Karpas-422 (cell line): ENCODE measurements at regions not wholly inside any gene's neighbourhood (a gene's known extent, or its start where the extent isn't known, plus 50 kb on each side); places are given as distances from the start of the nearest gene placed in this dataset.

Source experiments
- DNase-seq: peaks from one replicate; pipeline ENCODE4 v3.0.0-alpha.2; 2015
- H2AFZ ChIP-seq: fragments of 200-600 bp; sonication (generic); 2 replicates; pipeline ENCODE4 v1.6.1; 2014; ENCODE audit warnings: antibody characterized with exemption, low read length, mixed read lengths
- H3K27ac ChIP-seq: fragments of 200-600 bp; sonication (generic); 2 replicates; pipeline ENCODE4 v1.5.1; 2014; ENCODE audit warnings: mild to moderate bottlenecking, low read length, moderate library complexity
- H3K27me3 ChIP-seq: fragments of 200-600 bp; sonication (generic); 2 replicates; pipeline ENCODE4 v1.6.1; 2014; ENCODE audit warnings: low read length, mixed read lengths
- H3K36me3 ChIP-seq: fragments of 200-600 bp; sonication (generic); 2 replicates; pipeline ENCODE4 v1.6.1; 2014; ENCODE audit warnings: low read length, mixed read lengths; ENCODE audit not compliant: insufficient read depth
- H3K4me1 ChIP-seq: fragments of 200-600 bp; sonication (generic); 2 replicates; pipeline ENCODE4 v1.6.1; 2014; ENCODE audit warnings: mild to moderate bottlenecking, low read length, mixed read lengths
- H3K4me2 ChIP-seq: fragments of 200-600 bp; sonication (generic); 2 replicates; pipeline ENCODE4 v1.6.1; 2014; ENCODE audit warnings: low read length, low read depth, mild to moderate bottlenecking; ENCODE audit not compliant: poor library complexity, severe bottlenecking
- H3K4me3 ChIP-seq: fragments of 200-600 bp; sonication (generic); 2 replicates; pipeline ENCODE4 v1.5.1; 2014; ENCODE audit warnings: mild to moderate bottlenecking, antibody characterized with exemption, low read length, mixed read lengths
- H3K79me2 ChIP-seq: fragments of 200-600 bp; sonication (generic); 2 replicates; pipeline ENCODE4 v1.6.1; 2014; ENCODE audit warnings: mild to moderate bottlenecking, low read length, mixed read lengths
- H3K9ac ChIP-seq: fragments of 200-600 bp; sonication (generic); 2 replicates; pipeline ENCODE4 v1.6.0; 2014; ENCODE audit warnings: low read length
- H3K9me2 ChIP-seq: fragments of 200-600 bp; sonication (generic), shearing (Covaris generic); replicated peaks from 2 replicates; pipeline ENCODE4 v1.6.0; 2014; ENCODE audit warnings: mild to moderate bottlenecking, low read length, moderate library complexity; ENCODE audit not compliant: insufficient read depth
- H3K9me3 ChIP-seq: fragments of 300-700, 200-600 bp; sonication (generic); 2 replicates; pipeline ENCODE4 v1.6.1; 2014; ENCODE audit warnings: low read length, mixed read lengths
- H4K20me1 ChIP-seq: fragments of 200-600 bp; sonication (generic); 2 replicates; pipeline ENCODE4 v1.6.1; 2014; ENCODE audit warnings: mild to moderate bottlenecking, antibody characterized with exemption, low read length, low read depth; ENCODE audit not compliant: insufficient read depth

DNA sequence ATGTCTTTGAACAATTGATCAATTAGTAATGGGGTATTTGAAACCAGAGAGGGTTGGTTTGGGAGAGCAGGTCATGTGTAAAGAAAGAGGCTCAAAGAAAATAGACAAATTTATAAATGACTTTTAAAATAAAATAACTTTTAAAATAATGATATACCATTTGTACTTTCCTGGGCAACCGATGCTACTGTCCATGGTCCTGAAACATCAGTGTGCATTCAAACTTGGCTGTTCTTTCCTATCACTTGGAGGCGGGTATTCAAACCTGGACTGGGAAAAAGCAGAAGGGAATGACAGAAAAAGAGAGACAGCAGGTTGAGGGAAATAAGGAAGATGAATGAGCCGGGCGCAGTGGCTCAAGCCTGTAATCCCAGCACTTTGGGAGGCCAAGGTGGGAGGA is 1446.4 kb upstream of the WWC1 start:
- no peaks in the 10 kb centered on the region for H3K27me3 ChIP-seq

DNA sequence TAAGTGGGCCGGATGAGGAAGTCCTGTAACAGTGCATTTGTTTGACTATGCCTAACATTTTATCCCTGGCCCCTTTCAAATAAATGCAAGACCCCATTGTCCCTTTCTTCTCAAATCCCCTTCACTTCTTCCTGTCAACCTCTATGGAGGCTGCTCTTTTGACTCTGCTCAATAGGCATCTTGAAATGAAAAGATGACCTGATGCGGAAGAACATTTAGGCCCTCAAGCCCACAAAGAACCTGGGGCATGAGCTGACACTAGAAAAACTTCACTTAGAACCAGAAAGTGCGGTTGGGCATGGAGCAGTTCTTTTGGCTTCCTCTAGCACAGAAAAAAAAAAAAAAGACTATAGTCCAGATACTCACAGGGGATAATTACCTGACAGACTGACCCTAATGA is 1434.7 kb upstream of the WWC1 start:
- Histone ChIP-seq H3K27ac (no peak overlapping the region), H3K9ac (no peak overlapping the region), H3K9me2 (no peaks in the 10 kb centered on the region), H3K4me1 (no peaks in the 10 kb centered on the region), H4K20me1 (no peaks in the 10 kb centered on the region), H2AFZ (no peak overlapping the region), H3K9me3 (peaks cover 18% of the 10 kb centered on the region), H3K36me3 (no peaks in the 10 kb centered on the region), H3K4me2 (no peak overlapping the region), H3K79me2 (no peaks in the 10 kb centered on the region), H3K27me3 (no peaks in the 10 kb centered on the region), H3K4me3 (no peak overlapping the region)
- no peak for DNase-seq

More for the DNA sequence above, 1446.4 kb upstream of the WWC1 start:
- H4K20me1 ChIP-seq: no peaks in the 10 kb centered on the region
- H3K79me2 ChIP-seq: no peaks in the 10 kb centered on the region
- H3K4me1 ChIP-seq: no peaks in the 10 kb centered on the region
- no peak overlapping the region for H2AFZ ChIP-seq
- no peak overlapping the region for H3K9ac ChIP-seq
- H3K27ac ChIP-seq: no peak overlapping the region
- no peaks in the 10 kb centered on the region for H3K9me2 ChIP-seq
- H3K36me3 ChIP-seq: no peaks in the 10 kb centered on the region
- H3K4me2 ChIP-seq: no peak overlapping the region
- H3K4me3 ChIP-seq: no peak overlapping the region
- peaks cover 35% of the 10 kb centered on the region for H3K9me3 ChIP-seq
- DNase-seq: no peak

DNA sequence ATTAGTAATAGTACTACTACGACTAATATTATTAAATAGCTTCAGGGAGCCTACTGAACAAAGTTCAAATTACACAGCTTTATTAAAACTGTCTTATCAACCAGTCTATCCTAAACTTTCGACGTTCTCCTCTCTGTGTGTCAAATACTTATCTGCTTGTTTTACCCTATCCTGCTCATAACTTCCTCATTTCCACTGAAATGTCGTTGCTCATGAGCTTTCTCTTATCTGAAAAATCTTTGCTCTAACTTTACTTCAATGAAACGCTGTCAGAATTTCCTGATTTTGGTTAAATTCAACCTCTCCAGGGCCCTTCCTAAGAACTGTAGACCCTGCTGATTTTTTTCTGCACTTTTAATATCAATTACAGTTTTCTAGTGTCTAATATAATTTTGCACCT is 1431.0 kb upstream of the WWC1 start:
- no peaks in the 10 kb centered on the region for H3K4me1 ChIP-seq
- no peak for DNase-seq
- no peaks in the 10 kb centered on the region for H3K79me2 ChIP-seq
- H3K27me3 ChIP-seq: no peaks in the 10 kb centered on the region
- no peak overlapping the region for H3K4me2 ChIP-seq
- H2AFZ ChIP-seq: no peak overlapping the region
- H3K9me2 ChIP-seq: no peaks in the 10 kb centered on the region
- H3K4me3 ChIP-seq: no peak overlapping the region
- H3K9me3 ChIP-seq: peaks cover 33% of the 10 kb centered on the region
- H4K20me1 ChIP-seq: no peaks in the 10 kb centered on the region
- H3K9ac ChIP-seq: no peak overlapping the region
- no peaks in the 10 kb centered on the region for H3K36me3 ChIP-seq
- H3K27ac ChIP-seq: no peak overlapping the region

DNA sequence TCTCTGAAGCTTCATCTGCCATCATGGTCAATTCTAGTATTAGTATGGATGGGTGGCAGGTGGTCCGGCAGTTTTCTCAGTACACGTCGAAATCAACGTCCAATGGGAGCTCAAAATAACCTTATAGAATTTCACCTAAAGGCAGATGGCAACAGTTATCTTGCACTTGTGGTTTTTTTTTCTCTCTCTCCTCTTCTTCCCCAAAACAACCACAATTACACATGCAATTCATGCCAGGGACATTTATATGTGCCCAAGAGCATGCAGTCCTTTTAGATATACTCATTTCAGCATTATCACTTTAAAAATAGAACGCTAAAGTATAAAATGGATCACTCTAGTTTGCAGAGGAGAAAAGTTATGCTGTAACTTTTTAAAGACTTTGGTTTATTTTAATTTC is 1428.9 kb upstream of the WWC1 start:
- no peak overlapping the region for H3K27ac ChIP-seq
- no peaks in the 10 kb centered on the region for H4K20me1 ChIP-seq
- H3K4me2 ChIP-seq: no peak overlapping the region
- H3K4me1 ChIP-seq: no peaks in the 10 kb centered on the region
- H3K36me3 ChIP-seq: no peaks in the 10 kb centered on the region
- no peak overlapping the region for H3K4me3 ChIP-seq
- no peaks in the 10 kb centered on the region for H3K9me2 ChIP-seq
- no peak overlapping the region for H2AFZ ChIP-seq
- peaks cover 33% of the 10 kb centered on the region for H3K9me3 ChIP-seq
- no peak overlapping the region for H3K9ac ChIP-seq
- H3K27me3 ChIP-seq: no peaks in the 10 kb centered on the region
- DNase-seq: no peak
- H3K79me2 ChIP-seq: no peaks in the 10 kb centered on the region

DNA sequence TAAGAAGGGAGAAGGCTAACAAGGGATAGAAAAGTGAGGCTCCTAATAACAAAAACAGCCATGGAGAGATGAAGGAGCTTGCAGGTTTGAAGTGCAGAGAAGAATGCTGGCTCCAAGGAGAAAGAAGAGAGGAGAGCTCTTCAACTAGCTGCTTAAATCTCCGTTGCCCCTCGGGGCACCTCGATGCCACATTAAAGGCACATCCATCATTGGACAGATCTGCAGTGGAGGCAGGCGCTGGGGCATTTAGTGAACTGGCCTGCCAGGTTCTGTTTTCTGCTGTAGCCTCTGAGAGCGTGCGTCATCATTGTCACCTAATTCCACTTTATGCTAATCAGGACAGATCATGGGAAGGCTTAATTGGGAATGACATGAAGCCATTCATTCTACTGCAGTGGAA is 1426.2 kb upstream of the WWC1 start:
- Histone ChIP-seq H3K27ac (no peak overlapping the region), H3K27me3 (no peaks in the 10 kb centered on the region), H3K4me1 (no peaks in the 10 kb centered on the region), H3K9ac (no peak overlapping the region), H2AFZ (no peak overlapping the region), H4K20me1 (no peaks in the 10 kb centered on the region), H3K36me3 (no peaks in the 10 kb centered on the region), H3K4me3 (no peak overlapping the region), H3K9me2 (no peaks in the 10 kb centered on the region), H3K4me2 (no peak overlapping the region), H3K79me2 (no peaks in the 10 kb centered on the region), H3K9me3 (peaks cover 28% of the 10 kb centered on the region)
- no peak for DNase-seq

DNA sequence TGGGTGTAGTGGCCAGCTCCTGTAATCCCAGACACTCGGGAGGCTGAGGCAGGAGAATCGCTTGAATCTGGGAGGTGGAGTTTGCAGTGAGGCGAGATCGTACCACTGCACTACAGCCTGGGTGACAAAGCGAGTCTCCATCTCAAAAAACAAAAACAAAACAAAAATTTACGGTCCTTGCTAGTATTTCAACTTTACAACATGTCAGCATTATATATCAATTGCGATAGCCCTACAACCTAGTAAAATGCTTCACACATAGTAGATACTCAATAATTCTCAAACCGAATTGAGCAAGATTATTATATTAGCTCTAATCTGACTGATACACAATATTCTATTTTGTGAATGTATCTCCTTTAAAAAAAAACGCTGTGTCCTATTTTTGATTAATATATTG is 1411.0 kb upstream of the WWC1 start:
- Histone ChIP-seq H3K4me3 (no peak overlapping the region), H3K9ac (no peak overlapping the region), H3K36me3 (no peaks in the 10 kb centered on the region)

DNA sequence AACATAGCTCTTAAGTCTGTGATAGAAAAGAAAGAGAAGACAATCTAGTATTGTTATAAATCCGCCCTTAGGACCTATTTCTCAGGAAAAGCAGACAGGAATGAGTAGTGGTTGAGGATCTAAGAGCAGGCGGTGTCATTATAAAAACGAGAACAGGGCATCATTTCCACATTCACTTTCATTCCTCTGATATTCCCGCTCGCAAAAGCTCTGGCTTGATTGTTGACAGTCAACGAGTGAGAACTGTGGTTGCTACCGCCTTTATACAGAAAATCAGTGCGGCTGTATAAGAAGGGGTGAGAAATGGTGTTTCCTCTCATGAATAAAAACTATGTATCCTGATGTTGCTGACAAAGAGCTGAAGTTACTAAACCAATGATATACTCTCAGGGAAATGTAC is 1409.6 kb upstream of the WWC1 start:
- no peaks in the 10 kb centered on the region; the same call in 1 of the 2 replicates for H3K9me3 ChIP-seq
- H3K4me1 ChIP-seq: no peaks in the 10 kb centered on the region
- no peak overlapping the region for H3K9ac ChIP-seq
- H3K27me3 ChIP-seq: no peaks in the 10 kb centered on the region
- H3K79me2 ChIP-seq: no peaks in the 10 kb centered on the region
- no peak for DNase-seq
- H3K27ac ChIP-seq: no peak overlapping the region
- no peaks in the 10 kb centered on the region for H3K36me3 ChIP-seq
- no peak overlapping the region for H2AFZ ChIP-seq
- no peak overlapping the region for H3K4me2 ChIP-seq
- no peaks in the 10 kb centered on the region for H4K20me1 ChIP-seq
- no peak overlapping the region for H3K4me3 ChIP-seq
- H3K9me2 ChIP-seq: no peaks in the 10 kb centered on the region

More for the DNA sequence above, 1411.0 kb upstream of the WWC1 start:
- Histone ChIP-seq H3K27me3 (no peaks in the 10 kb centered on the region), H3K9me2 (no peaks in the 10 kb centered on the region), H3K9me3 (no peaks in the 10 kb centered on the region; the same call in none of the 2 replicates), H3K4me2 (no peak overlapping the region), H4K20me1 (no peaks in the 10 kb centered on the region), H2AFZ (no peak overlapping the region), H3K27ac (no peak overlapping the region), H3K4me1 (no peaks in the 10 kb centered on the region), H3K79me2 (no peaks in the 10 kb centered on the region)
- no peak for DNase-seq

DNA sequence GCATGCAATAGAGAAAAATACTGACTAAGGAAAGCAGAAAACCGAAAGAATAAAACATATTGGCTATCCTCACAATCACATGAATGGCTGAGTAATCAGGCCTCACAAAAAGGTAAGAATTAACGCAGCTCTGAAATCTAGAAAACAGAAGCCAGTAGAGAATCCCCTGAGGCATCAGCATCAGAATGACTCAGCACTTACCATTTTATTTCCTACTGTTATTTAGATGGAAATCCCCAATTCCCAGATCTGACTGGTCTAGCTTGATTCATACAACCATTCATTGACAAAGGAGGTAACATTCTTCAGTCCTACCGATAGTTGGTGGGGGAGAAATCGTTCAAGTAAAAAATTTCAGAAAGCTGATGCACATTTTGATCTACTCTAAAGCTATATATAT is 1408.4 kb upstream of the WWC1 start:
- Histone ChIP-seq H3K27me3 (no peaks in the 10 kb centered on the region), H3K4me3 (no peak overlapping the region), H3K9me2 (no peaks in the 10 kb centered on the region), H3K9me3 (no peaks in the 10 kb centered on the region; the same call in 1 of the 2 replicates), H3K27ac (no peak overlapping the region), H3K79me2 (no peaks in the 10 kb centered on the region), H3K4me2 (no peak overlapping the region), H3K9ac (no peak overlapping the region), H3K36me3 (no peaks in the 10 kb centered on the region), H3K4me1 (no peaks in the 10 kb centered on the region), H2AFZ (no peak overlapping the region), H4K20me1 (no peaks in the 10 kb centered on the region)
- DNase-seq: no peak

DNA sequence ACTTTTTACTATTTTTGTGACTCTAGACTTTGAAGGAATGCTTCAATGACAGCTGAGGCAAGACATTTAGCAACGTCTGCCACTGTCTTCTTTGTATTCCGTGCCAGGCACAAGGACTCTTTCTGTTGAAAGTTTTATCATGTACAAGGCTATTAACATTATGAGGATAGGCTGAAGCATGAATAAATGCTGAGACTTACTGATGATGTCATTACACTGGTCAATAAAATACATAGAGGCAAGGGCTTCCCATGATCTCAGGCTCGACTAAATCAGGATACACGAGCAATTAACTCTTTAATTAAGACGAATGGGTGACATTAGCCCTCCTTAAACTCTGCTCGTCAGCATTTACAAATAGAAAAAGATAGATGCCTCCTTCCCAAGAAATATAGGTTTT is 1393.3 kb upstream of the WWC1 start:
- DNase-seq: no peak
- H3K27me3 ChIP-seq: no peaks in the 10 kb centered on the region
- no peak overlapping the region for H3K27ac ChIP-seq
- H3K9ac ChIP-seq: no peak overlapping the region
- H3K4me1 ChIP-seq: no peaks in the 10 kb centered on the region
- H2AFZ ChIP-seq: no peak overlapping the region
- no peaks in the 10 kb centered on the region for H4K20me1 ChIP-seq
- H3K4me3 ChIP-seq: no peak overlapping the region
- H3K4me2 ChIP-seq: no peak overlapping the region
- H3K36me3 ChIP-seq: no peaks in the 10 kb centered on the region
- H3K79me2 ChIP-seq: no peaks in the 10 kb centered on the region
- no peaks in the 10 kb centered on the region for H3K9me2 ChIP-seq
- H3K9me3 ChIP-seq: peaks cover 11% of the 10 kb centered on the region
